GM21360 (cell line): ENCODE measurements at regions not wholly inside any gene's neighbourhood (a gene's known extent, or its start where the extent isn't known, plus 50 kb on each side); places are given as distances from the start of the nearest gene placed in this dataset.

Experiments
- ATAC-seq: cut with Tn5 transposase; IDR thresholded peaks from one replicate; pipeline ENCODE4 v1.9.1; 2021; ENCODE audit warnings: mild to moderate bottlenecking, moderate library complexity; ENCODE audit not compliant: unreplicated experiment

DNA sequence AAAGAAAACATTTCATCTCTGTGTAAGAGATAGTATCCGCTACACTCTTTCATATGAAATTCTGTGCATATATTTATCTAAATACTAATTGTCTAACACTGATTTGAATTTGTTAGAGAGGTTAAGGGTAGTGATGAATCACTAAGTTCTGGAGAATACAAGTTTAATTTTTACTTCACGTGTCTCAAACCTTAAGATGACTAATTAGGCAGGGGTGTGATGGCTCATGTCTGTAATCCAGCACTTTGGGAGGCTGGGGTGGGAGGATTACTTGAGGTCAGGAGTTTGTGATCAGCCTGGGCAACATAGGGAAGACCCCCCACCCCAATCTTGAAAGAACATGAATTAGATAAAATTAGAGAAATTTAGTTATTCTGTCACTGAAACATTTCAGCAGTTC, 2241.9 kb downstream of the PCDH7 start:
- no peak for ATAC-seq

DNA sequence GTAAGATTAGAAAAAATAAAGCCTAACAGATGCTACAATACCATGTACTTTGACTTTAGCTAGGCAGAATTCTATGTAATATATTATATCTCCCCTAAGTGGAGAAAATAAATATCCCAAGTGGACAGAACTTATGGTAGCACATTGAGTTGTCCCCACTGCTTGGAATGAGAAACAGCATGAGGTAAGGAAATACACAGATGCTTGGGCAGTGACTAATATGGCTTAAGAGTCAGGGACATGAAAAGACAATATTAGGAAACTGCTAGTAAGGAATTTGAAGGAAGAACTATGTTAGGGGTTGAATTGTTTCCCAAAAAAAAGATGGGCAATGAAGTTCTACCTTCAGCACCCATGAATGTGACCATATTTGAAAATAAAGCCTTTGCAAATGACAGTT, 2265.1 kb downstream of the PCDH7 start:
- ATAC-seq, result no peak

DNA sequence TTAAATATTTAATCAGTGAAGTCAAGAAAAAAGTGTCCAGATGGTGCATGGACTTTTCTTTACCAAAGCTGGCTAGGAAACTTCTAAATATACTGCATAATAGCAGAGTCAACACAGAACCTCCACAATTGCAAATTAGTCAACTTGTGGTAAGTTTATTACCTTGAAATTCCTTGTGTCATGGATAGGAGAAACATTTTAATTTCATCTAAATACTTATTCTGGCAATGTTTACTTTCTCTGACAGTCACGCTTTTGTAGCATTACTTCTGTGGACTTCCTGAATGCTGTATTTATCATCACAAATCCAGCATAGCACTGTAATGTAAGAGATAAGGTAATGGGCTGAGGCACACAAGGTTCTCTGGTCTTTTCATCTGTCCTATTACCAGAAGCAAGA, 2266.1 kb downstream of the PCDH7 start:
- ATAC-seq, result no peak

DNA sequence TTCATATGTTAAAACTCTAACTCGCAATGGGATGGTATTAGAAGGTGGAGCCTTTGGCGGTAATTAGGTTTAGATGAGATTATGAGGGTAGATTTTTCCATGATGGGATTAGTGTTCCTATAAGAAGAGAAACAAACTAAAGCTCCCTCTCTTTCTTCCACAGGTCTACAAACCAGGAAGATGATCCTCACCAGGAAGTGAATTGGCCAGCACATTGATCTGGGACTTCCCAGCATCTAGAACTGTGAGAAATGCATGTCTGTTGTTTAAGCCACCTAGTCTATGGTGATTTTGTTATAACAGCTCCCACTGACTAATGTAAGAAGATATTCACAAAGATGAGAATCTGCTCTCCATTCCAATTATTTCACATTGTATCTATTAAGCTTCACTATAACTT, 2266.9 kb downstream of the PCDH7 start:
- ATAC-seq, result no peak

DNA sequence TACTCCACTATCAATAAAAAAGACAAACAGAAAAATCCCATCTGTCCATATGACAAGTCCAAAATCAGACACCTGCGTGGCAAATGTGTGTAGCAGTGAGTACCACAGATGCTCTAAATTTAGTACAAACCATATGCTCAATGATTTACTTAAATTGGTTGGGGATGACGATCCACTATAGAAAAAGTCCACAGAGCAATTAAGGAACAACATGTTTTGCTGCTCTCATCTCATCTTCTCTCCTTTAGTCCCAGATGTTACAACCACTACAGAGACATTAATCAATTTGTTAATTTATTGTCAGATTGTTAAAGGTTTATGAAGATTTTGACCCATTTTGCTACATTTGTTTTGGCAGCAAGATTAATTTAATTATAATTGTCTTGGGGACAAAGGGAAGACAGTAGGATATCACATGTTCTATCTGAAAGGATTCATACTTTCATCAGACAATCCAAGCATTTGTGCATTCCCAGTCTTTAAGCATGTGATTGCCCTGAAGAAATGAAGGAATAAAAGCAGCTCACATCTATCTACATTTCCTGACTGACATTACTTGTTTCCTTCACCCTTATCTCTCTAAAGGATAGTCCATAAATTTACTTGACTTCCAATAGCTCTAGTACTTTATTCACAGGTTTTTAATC, 2268.1 kb downstream of the PCDH7 start:
- no peak for ATAC-seq

DNA sequence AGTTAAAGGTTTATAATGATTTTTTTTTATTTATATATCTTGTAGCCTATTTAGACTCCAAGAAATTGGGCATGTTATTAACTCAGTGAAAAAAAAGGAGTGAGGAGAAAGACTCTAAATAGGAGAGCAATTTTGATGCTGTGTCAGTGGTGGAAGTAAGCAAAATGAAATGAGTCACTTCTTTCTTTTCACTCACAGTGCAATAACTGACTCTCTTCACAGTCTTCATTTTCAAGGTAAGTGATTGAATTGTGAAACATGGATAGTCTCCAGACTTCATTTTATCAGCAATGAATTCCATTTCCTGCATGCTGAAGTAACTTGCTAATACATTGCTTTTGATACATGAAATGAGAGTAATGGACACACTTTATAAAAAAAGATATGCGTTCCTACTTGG, 2271.5 kb downstream of the PCDH7 start:
- ATAC-seq, result no peak

DNA sequence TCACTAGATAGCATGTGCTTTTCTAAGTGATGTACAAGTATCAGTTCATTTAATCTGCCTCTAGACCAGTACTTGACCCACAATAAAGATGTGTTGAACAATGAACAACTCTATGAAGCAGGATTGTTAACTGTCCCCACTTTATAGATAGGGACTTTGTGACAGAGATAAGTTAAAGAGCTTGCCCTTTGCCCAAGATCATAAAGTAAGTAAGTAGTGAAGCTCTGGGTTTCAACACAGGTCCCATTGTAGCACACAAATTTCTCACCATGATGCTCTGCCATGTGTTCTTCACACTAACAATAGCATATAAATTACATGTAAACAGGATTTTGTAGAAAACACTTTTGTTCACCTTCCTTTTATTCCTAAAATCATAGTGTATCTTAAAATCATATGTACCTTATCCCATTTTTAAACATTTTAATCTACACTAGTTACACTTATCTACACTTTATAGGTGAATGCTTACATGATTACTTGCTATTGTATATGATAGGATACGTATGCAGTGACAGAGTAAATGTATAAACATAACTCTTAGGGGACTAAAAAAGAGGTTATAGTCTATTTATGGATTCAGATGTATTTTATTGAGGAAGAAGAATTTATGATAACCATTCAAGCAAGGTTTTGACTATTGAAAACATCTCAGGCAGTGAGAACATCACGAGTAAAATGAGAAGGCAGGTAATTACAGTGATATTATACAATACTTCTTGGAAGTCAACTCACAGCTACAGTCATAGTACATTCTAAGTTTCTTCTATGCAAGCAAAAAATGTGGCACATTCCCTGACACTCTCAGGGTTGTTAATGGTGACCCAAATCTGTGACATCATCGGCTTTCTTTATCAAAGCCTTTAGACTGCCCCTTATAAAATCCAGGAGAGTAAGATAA, 2275.1 kb downstream of the PCDH7 start:
- no peak for ATAC-seq

DNA sequence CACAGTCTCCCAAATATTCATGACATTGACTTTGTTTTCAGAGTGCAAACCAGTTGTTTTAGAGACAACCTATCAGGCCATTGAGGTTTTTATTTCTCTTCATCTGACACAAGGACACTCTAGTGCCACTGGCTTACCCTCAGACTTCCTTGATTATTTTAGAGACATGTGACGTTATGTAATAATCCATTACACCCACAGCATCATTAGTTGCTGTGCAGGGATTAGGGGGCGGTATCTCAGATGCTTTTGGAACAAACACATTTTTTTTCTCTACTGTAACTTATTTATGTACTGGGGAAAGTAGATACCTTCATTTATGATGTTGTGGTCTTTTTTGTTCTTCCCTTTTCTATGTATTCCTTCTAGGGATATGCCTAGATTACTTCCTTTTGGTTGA, 2293.1 kb downstream of the PCDH7 start:
- ATAC-seq, result no peak

DNA sequence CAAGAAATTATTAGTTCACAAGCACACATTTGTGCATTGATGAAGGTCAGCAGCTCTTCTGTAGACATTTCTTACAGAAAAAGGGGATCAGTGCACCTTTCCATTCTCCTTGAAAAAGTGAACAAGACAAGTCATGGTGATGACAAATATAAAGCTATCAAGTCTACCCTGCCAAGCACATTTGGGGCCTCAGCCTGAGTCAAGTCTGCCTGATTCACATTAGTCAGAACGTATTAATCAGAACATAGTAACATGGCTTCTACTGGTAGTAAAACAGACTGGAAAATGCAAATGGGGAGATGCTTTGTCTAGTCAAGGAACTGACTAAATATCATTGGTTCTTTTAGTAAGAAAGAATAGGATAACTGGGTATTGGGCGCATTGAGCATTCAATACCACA, 2305.1 kb downstream of the PCDH7 start:
- ATAC-seq, result no peak

DNA sequence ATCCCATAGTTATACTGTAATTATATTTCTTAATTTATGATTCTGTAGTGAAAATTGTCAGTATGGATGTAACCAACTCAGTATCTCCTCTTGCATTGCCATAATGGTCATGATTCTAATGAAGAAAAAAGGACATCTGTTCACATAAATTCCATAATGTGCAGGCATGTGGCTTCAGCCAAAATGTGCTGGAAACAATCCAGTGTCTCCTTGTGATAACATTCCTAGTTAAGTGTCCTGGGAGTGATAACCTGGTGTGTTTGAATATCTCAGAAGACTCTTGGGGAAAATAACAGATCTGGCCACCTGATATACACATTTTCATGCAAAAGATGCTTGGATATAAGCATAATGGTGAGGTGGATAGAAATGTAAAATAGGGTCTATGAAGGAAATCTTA, 2309.8 kb downstream of the PCDH7 start:
- no peak for ATAC-seq

DNA sequence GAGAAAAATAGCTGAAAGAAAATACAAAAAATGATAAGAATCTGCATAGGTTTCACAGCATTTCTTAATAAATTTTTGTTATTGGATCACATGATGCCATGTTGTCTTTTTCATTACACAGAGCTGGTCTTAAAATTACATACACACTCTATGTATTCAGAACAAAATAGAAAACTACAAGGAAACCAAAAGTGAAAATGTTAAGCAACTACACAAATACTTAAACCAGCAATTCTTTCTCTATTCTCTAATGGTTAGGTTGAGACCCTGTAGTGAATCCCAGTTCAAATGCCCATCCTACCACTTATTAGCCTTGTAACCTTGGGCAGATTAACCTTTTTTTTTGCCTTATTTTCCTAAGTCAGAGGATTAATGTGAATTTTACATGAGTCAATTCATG, 2311.2 kb downstream of the PCDH7 start:
- ATAC-seq, result no peak

DNA sequence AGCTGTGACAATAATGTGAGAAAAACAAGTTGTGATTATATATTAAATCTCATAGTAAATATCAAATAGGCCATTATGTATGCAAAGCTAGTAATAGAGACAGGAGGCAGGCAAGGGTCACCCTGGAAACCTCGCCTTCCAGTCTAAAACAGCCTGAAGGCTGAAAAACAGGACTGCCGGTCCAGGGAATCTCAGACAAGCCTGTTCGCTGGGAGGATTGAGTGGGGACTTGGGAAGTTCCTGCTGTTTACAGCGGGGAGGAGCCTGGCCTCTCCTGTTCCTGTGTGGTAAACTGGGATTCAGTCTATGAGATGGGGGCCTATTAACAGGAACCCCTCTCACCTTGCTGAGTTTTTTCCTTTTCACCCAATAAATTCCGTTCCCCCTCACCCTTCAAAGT, 2317.3 kb downstream of the PCDH7 start:
- no peak for ATAC-seq

DNA sequence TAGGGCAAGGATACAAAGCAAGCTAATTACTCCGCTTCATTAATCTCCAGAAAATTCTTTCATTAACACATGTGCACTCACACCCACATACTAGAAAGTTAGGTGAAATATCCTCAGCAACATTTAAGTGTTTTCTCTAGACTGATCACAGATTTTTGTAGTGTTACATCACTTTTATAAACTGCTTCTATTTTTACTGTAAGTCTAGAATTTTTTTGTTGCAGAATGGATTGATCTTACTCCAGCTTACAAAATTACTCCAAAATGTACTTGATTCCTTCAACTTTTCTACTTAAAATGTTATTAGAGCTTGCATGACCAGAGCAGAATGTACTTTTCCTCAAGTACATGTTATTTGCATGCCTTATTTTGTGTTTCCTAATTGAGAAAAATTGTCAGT, 2325.2 kb downstream of the PCDH7 start:
- ATAC-seq, result no peak

DNA sequence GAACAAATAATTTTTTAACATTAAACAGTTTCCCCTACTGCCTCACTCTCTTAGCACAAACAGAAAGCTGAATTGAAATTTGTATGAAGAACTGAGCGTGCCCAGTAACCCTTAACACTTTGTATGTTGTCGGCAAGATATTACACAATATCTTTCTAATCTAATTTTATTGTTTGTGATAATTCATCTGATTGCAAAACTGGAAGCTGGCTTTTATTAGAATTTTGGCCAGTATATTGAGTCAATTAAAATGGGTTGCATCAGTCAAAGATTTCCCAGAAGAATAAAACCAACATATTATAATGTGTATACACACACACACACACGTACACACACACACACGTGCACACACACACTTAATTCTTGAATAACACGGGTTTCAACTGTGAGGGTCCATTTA, 2332.1 kb downstream of the PCDH7 start:
- ATAC-seq, result no peak

DNA sequence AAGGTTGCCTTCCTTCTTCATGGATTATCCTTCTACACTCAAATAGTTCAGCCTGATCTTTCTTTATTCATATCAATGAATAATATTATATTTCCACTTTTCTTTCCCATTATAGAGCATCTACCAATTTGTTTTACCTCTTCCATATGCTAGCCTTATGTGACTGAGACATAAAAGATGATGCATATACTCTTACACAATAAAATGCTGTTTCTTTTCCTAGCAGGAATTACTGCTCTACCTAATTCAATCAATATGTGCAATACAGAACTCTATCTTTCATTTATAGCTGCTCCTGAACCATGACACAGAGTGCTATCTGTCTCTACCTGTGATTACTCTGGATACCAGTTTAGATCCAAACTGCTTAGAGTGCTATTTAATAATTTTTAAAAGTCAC, 2334.0 kb downstream of the PCDH7 start:
- ATAC-seq, result no peak

DNA sequence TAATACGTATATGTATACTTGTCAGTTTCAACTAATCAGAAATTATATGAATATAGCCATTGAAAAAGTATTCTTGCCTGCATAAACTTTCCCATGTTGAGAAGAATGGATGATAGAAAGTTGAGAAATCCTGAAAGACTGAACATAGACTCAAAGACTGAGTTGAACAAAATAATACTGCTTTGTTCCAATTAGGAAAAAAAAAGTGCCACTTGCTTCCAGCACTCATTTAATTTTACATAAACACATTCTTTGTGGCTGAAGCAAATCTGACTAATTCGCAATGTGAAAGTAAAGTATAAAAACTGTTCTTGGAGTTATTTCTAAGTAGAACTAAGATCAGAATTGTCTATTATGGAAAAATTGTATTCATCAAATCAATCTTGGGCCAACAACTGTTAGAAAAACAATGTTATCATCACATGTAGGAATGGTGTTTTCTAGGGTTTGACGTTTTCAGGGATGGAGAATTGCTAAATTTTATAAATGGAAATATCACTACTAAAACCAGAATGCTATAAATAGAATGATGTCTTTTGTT, 2334.6 kb downstream of the PCDH7 start:
- no peak for ATAC-seq

DNA sequence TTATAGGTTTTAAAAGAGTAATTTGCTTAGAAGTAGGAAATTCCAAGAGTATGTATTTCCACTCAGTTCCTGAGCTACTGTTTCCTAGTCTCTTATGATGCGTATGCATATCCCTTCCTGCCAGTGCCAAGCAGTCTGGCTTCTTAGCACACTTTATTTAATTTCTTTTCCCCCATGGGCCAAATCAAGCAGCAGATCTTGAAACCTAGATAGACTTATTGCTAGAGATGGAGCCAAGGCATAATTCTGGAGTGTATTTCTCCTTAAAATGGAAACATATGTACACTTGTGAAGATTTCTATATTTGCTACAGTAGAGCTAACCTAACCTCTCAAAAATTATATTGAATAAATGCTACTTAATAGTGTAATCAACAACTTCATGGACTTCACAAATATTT, 2337.6 kb downstream of the PCDH7 start:
- ATAC-seq, result no peak

DNA sequence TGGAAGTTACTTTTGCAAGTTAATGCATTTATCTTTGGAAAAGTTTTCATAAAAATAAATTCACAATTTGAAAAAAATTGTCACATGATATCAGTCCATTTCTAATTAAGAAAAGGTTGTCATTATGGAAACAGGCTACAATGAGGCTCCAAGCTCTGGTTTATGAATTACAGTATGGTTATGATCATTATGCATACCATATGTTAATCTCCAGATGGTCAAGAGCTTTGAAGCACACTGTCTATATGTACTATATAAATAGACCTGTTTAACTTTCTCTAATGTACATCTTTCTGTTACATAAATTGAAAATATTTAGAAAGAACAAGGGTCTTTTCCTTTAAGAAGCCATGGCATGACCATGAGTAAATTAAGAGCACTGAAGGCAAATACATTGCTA, 2338.8 kb downstream of the PCDH7 start:
- no peak for ATAC-seq

DNA sequence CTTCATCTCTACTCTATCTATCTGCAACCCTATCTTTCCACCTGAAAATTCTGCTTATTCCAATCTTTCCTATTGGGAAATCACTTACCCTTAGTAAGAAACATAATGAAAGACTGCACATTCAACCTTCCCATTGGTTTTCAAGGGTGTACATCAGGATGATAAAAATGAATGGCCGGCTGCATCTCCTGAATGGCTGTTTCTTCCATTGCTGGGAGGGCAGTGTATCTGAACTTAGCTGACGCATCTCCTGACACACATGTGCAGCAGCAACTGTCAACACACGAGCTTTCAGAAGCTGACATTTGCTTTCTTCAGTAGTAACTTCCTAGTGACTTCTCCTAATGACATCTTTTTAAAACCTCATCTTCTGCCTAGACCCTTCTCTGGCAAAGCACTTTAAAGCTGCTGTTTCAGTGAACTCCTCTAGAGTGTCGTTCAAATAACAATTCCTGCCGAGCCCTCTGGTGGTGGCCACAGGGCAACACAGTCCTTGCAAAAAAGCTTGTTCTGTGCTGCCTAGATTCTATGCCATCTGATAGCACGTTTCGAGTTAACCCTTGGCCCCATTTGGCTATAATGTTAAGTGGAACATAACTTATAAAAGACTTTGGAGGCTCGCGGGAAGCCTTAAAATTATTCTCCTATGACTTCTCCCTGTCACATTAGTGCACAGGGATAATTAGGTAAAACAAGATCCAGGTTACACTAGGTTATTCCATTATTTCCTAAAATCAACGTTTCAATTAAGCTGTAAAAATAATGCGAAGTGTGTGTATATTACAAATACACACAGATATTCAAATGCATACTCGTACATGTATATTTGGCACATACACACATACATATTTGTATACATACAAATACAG, 2340.7 kb downstream of the PCDH7 start:
- peak; percentile 91 for ATAC-seq

DNA sequence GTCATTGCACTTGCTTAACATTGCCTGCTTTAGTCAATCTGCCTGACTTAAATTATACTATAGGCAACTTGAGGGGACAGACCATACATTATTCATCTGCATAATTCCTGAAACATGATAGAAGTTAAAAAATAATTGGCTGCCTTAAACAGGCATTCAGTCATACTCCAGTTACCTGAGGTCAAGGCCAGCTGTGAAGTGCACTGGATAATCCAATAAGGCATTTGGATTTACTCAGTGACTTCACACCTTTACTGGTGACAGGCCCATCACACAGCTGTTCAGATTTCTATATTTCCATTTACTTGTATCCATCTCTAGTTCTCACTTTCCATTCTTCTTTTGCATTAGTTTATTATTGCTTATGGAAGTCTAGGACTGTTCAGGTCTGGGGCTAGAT, 2341.6 kb downstream of the PCDH7 start:
- no peak for ATAC-seq

DNA sequence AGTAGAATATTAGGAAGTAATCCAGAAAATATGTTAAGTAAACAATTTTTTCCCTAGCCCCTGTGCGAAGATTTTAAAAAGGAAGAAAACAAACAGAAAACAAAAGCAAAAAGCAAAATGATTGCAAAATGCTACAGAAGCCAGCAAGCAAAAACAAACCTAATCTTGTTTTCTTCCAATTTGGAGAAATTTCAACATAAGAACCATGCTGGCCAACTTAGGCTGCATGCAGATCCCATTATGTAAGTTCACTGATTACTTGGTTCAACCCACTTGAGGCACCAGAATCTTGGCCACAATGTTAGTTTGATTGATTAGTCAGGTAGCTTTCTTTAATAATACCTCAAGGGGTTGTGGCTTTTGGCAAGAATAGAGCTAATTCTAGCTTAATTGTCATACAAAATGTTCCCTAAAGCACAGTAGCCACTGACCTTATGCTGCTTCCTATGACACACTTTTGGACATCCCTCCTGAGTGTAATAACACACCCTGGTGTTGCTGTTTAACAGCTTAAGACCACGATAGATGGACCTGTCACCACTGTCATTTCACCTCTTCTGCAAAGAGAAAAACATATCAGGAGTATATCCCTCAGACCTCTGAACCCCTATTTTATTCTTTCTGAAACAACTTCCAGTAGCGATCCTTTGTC, 2342.1 kb downstream of the PCDH7 start:
- no peak for ATAC-seq
